Brain microvascular endothelial cell (primary cell): ENCODE measurements at regions not wholly inside any gene's neighbourhood (a gene's known extent, or its start where the extent isn't known, plus 50 kb on each side); places are given as distances from the start of the nearest gene placed in this dataset.

ENCODE experiments used
- DNase-seq: peaks from one replicate; pipeline ENCODE4 v3.0.0-alpha.2; 2020
- H3K27ac ChIP-seq: fragments of 250-450 bp; sonication (Bioruptor Pico); 2 replicates; pipeline ENCODE4 v1.5.1; 2020; ENCODE audit warnings: mild to moderate bottlenecking, moderate library complexity
- H3K27me3 ChIP-seq: fragments of 250-450 bp; sonication (Bioruptor Pico); replicated peaks from 2 replicates; pipeline ENCODE4 v1.5.1; 2020; ENCODE audit warnings: mild to moderate bottlenecking
- H3K36me3 ChIP-seq: fragments of 250-450 bp; sonication (Bioruptor Pico); replicated peaks from 2 replicates; pipeline ENCODE4 v1.5.1; 2020; ENCODE audit warnings: mild to moderate bottlenecking
- H3K4me3 ChIP-seq: 2 replicates; pipeline ENCODE4 v1.5.1; 2011; ENCODE audit warnings: low read depth, mild to moderate bottlenecking, control low read depth, low read length, moderate library complexity
- in situ Hi-C: cut with HindIII; loops from 2 replicates; pipeline ENCODE4 v1.10.0; 2017; ENCODE audit warnings: low sequenced_read_pairs, low pct_ligation_motif_present
- TF ChIP-seq, protein P1 (sequence below): IDR thresholded peaks from 2 replicates; pipeline ENCODE4 v1.5.1; 2011; ENCODE audit warnings: low read depth, mild to moderate bottlenecking, moderate library complexity, low read length, control low read depth, inconsistent platforms; ENCODE audit errors: missing control alignments

DNA sequence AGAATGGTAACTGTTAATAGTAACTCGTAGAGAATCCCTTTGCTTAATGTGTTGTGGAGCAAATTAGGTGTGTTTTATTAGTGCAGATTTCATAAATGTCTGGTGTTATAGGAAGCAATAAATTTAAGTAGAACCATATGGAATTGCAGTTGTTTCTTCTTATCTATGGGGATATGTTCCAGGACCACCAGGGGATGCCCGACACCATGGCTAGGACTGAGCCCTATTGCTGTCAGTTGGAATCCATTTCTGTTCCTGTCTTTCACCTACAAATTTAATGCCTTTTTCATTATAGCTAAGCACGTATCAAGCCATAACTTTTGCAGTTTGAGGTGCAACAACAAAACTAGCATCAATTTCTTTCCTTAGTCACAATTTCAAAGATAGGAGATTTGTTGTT, 72.5 kb downstream of the DDIT4L start:
- Histone ChIP-seq H3K36me3 (no peaks in the 10 kb centered on the region), H3K27ac (no peak overlapping the region), H3K27me3 (no peaks in the 10 kb centered on the region), H3K4me3 (no peak overlapping the region)
- in situ Hi-C loops: no loop called here
- TF ChIP-seq, protein P1, sequence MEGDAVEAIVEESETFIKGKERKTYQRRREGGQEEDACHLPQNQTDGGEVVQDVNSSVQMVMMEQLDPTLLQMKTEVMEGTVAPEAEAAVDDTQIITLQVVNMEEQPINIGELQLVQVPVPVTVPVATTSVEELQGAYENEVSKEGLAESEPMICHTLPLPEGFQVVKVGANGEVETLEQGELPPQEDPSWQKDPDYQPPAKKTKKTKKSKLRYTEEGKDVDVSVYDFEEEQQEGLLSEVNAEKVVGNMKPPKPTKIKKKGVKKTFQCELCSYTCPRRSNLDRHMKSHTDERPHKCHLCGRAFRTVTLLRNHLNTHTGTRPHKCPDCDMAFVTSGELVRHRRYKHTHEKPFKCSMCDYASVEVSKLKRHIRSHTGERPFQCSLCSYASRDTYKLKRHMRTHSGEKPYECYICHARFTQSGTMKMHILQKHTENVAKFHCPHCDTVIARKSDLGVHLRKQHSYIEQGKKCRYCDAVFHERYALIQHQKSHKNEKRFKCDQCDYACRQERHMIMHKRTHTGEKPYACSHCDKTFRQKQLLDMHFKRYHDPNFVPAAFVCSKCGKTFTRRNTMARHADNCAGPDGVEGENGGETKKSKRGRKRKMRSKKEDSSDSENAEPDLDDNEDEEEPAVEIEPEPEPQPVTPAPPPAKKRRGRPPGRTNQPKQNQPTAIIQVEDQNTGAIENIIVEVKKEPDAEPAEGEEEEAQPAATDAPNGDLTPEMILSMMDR: no peak
- DNase-seq: no peak

DNA sequence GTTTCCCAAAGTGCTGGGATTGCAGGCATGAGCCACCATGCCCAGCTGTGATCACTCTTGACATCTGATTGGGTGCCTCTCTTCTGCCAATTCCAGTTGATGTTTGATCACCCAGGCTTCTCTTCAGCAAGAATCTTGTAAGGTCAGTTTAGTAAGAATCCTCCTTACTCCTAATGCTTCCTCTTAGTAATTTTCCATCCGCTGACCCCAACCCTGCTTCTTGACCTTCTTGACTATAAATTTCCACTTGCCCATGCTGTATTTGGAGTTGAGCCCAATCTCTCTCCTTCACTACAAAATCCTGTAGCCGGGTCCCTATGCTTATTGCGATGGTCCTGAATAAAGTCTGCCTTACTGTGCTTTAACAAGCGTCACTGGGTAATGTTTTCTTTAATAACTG, 75.4 kb downstream of the DDIT4L start:
- TF ChIP-seq, protein P1: no peak
- no peak overlapping the region for H3K4me3 ChIP-seq
- H3K27ac ChIP-seq: no peak overlapping the region
- H3K36me3 ChIP-seq: no peaks in the 10 kb centered on the region
- DNase-seq: no peak
- no peaks in the 10 kb centered on the region for H3K27me3 ChIP-seq
- in situ Hi-C loops: no loop called here

DNA sequence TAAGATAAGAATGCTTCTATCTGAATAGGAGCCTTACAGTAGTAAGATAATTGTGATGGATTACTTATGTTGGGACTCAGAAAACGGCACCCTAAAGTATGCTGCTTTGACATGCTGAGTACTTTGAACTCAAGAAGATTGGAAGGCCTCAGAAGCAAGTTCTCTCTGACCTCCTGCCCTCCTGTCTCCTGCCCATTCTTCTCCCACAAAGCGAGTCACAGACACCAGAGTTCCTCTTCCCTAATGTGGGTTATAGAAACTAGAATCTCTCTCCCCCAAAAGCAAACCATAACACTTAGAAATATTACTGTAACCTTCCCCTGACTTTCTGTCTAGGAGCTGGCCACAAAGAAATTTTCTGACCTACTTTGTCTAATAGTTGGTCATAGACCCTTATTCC, 76.5 kb downstream of the DDIT4L start:
- Histone ChIP-seq H3K36me3 (no peaks in the 10 kb centered on the region), H3K4me3 (no peak overlapping the region), H3K27me3 (no peaks in the 10 kb centered on the region), H3K27ac (no peak overlapping the region)
- in situ Hi-C loops: no loop called here
- no peak for DNase-seq
- TF ChIP-seq, protein P1: no peak

DNA sequence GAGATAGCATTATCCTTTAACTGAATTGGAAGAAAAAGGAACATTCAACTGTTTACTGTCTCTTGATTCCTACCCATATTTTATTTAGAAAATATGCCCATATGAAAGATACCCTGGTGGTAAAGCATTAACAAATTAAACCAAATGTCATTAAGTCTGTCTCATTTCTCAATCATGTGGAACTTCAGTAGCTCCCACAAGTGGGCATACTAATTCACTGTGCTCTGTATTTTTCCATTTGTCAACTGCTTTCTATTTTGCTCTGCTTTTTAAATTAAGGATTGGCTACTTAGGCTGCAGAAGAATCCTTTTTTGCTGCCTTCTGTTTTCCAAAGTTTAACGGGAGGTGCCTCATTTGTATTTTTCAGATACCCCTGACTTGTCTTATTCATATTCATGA, 77.2 kb downstream of the DDIT4L start:
- H3K27ac ChIP-seq: no peak overlapping the region
- TF ChIP-seq, protein P1: no peak
- H3K36me3 ChIP-seq: no peaks in the 10 kb centered on the region
- in situ Hi-C loops: no loop called here
- no peaks in the 10 kb centered on the region for H3K27me3 ChIP-seq
- no peak for DNase-seq
- no peak overlapping the region for H3K4me3 ChIP-seq

DNA sequence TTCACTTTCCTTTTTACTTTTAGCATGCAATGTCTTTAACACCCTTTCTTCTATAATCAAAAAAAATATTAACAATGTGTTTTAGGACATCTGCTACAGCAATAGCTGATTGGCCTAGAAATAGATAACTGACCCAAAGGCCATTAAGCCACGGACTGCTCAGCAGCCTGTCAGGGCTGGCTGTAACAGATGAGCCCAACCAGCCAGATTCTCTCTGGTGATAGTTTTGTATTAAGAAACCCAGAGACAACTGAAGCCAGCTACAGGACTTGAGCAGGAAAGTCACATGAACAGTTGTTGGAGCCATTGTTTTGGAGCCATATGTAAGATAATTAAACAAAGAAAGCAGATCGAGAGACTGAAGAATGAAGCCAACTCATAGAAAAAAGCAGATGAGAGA, 80.3 kb downstream of the DDIT4L start:
- Histone ChIP-seq H3K4me3 (no peak overlapping the region), H3K27ac (no peak overlapping the region), H3K36me3 (no peaks in the 10 kb centered on the region), H3K27me3 (no peaks in the 10 kb centered on the region)
- in situ Hi-C loops: no loop called here
- TF ChIP-seq, protein P1: no peak
- no peak for DNase-seq

DNA sequence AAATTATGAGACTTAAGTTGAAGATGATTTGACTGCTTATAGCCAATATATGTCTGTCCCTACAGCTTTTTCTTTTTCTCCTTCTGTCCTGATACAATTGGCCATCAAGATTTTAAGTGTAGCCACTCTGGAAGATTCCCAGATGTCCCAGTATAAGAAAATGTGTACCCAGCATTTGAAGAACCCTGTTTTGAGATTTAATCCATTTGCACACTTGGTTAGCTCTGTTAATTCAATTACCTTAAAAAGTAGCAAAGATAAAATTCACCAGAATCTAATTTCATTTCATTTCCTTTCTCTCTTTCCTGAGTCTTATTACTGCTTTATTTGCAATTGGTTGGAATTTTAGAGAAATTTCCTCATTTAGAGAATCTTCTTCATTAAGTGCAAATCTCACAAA, 81.4 kb downstream of the DDIT4L start:
- TF ChIP-seq, protein P1: no peak
- H3K27me3 ChIP-seq: no peaks in the 10 kb centered on the region
- no peak for DNase-seq
- no peak overlapping the region for H3K27ac ChIP-seq
- H3K4me3 ChIP-seq: no peak overlapping the region
- in situ Hi-C loops: no loop called here
- H3K36me3 ChIP-seq: no peaks in the 10 kb centered on the region
